ENCODE measurements at regions not wholly inside any gene's neighbourhood (a gene's known extent, or its start where the extent isn't known, plus 50 kb on each side); places are given as distances from the start of the nearest gene placed in this dataset.

DNA sequence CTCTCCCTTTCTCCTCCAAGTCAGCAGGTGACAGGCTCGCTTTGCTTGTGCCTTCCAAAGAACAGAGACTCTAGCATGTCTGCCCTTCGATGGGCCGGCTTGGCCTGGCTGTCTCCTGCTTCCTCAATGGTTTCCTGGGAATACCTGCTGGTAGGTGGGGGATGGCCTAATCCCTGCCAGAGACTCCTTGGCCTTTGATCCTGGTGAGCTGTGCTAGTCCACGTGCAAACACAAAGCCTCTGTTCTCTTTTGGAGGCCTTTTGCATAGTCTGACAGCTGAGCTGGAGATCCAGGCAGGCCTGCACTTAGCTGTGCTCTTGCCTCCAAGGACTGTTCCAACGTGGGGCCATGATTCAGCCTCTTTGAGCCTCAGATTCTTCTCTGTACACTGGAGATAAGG lies 67.6 kb downstream of the ARL4C start:
- TF ChIP-seq, protein P1, sequence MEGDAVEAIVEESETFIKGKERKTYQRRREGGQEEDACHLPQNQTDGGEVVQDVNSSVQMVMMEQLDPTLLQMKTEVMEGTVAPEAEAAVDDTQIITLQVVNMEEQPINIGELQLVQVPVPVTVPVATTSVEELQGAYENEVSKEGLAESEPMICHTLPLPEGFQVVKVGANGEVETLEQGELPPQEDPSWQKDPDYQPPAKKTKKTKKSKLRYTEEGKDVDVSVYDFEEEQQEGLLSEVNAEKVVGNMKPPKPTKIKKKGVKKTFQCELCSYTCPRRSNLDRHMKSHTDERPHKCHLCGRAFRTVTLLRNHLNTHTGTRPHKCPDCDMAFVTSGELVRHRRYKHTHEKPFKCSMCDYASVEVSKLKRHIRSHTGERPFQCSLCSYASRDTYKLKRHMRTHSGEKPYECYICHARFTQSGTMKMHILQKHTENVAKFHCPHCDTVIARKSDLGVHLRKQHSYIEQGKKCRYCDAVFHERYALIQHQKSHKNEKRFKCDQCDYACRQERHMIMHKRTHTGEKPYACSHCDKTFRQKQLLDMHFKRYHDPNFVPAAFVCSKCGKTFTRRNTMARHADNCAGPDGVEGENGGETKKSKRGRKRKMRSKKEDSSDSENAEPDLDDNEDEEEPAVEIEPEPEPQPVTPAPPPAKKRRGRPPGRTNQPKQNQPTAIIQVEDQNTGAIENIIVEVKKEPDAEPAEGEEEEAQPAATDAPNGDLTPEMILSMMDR (IDR thresholded peaks at IDR 0.05; ENCODE audit: insufficient read depth, low read length), result no peak
- TF ChIP-seq POLR2AphosphoS5 (IDR thresholded peaks at IDR 0.05; ENCODE audit: low read depth), result no peak
